ENCODE measurements at regions not wholly inside any gene's neighbourhood (a gene's known extent, or its start where the extent isn't known, plus 50 kb on each side); places are given as distances from the start of the nearest gene placed in this dataset.

- peak; percentile 84 for TF ChIP-seq SMC3 (IDR thresholded peaks at IDR 0.05)
- TF ChIP-seq RFX5 (IDR thresholded peaks at IDR 0.05) = no peak
- no peak for TF ChIP-seq POLR2A (IDR thresholded peaks at IDR 0.05; ENCODE audit: low read length)
- peak; percentile 99 for TF ChIP-seq CTCF (IDR thresholded peaks at IDR 0.05)
- TF ChIP-seq EP300 (IDR thresholded peaks at IDR 0.05) = no peak
- TF ChIP-seq CHD2 (IDR thresholded peaks at IDR 0.05; ENCODE audit: low read length, partially characterized antibody) = no peak
- TF ChIP-seq EHMT2 (IDR thresholded peaks at IDR 0.05; ENCODE audit: low read depth) = no peak
These were observed 226.8 kb upstream of the IGF1R start for GRCh38 chr15:98421419-98422129.

Measured in A549 (cell line).